Spleen (tissue), 7 donors: ENCODE measurements at regions not wholly inside any gene's neighbourhood (a gene's known extent, or its start where the extent isn't known, plus 50 kb on each side); places are given as distances from the start of the nearest gene placed in this dataset.

ENCODE experiments used
- CTCF ChIP-seq, 11 experiments: fragments of 200-600 bp in 7 of 11; fragments of 450-650 bp in 4 of 11; sonication (generic) in 4 of 11; IDR thresholded peaks in 8 of 11; conservative IDR thresholded peaks in 3 of 11; 1 replicate in 7 of 11; 2 replicates in 4 of 11; pipeline versions ENCODE4 v1.4.0 to v1.8.0; 2016 to 2021; ENCODE audit warnings: antibody characterized with exemption in 11 of 11, inconsistent platforms in 4 of 11, mild to moderate bottlenecking in 1 of 11
- POLR2A ChIP-seq, 3 donors: fragments of 450-650 bp; IDR thresholded peaks; one replicate each; pipeline ENCODE4 v1.5.1; 2017; ENCODE audit warnings: antibody characterized with exemption in 3 of 3, mild to moderate bottlenecking in 1 of 3
- POLR2AphosphoS5 ChIP-seq, 3 donors: sonication (generic); formaldehyde crosslinking; IDR thresholded peaks; one replicate each; pipeline ENCODE4 v1.5.1; 2017; ENCODE audit warnings: antibody characterized with exemption in 3 of 3
- donor health status: DM: no; HTN: no; CAD: no; lungs with moderate emphysema.
- donor health status: DM: no; HTN: no; CAD: no.
- donor health status: DM: no; HTN: no; CAD: no.

- TF ChIP-seq CTCF (IDR thresholded peaks at IDR 0.05 in 8 of 11, conservative IDR thresholded peaks at IDR 0.05 in 3 of 11) (no peak), POLR2AphosphoS5 (IDR thresholded peaks at IDR 0.05) (no peak), POLR2A (IDR thresholded peaks at IDR 0.05) (no peak)
These were observed 133.2 kb upstream of the SYNCRIP start for GRCh38 chr6:85775883-85776282.
